ENCODE measurements at regions not wholly inside any gene's neighbourhood (a gene's known extent, or its start where the extent isn't known, plus 50 kb on each side); places are given as distances from the start of the nearest gene placed in this dataset.

DNA sequence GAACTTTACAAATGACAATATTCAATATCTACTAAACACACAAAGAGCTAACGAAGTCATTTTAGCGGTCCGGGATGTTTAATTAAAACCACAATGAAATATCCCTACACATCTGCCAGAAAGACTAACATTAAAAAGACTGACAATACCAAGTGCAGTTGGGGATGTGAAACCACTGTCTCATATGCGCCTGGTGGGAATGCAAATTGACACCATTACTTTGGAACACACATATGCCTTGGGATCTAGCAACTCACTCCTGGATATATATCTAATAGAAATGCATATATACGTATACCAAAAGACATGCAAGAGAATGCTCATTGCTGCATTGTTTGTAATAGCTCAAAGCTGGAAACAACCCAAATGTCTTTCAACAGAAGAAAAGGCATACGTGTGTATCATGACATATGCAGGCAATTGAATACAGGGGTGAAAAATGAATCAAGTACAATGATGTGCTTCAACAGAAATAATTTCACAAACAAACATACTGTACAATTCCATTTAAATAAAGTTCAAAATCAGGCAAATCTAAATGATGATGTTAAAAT lies 153.3 kb downstream of the CARTPT start:
- Mint-ChIP-seq H3K9me3 (peaks cover 0 to 4% (median 2%) of the 10 kb centered on the region in 3 donors), H3K4me3 (no peak overlapping the region), H3K4me1 (no peaks in the 10 kb centered on the region), H3K27ac (no peak overlapping the region), H3K27me3 (peaks cover 2% of the 10 kb centered on the region), H3K36me3 (no peaks in the 10 kb centered on the region)

DNA sequence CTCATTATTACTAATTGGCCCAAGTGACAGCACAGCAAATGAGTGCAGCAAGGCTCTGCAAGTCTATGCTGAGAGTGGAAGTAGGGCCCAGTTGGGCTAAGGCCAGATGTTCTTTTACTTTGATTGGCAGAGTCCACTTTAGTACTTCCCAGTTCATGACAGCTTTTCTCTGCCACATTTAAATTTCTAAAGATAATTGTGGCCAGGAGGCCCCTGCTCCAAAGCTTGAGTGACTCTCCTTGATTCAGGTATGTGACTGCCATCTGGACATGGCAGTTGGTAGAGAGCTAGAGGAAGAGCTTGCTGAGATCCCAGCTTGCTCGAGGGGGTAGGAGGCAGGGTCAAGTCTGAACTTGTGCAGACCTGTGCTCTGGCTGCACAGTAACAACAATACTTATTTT lies 154.1 kb downstream of the CARTPT start:
- Mint-ChIP-seq H3K4me3 (no peak overlapping the region), H3K27me3 (peaks cover 2% of the 10 kb centered on the region), H3K27ac (no peak overlapping the region), H3K36me3 (no peaks in the 10 kb centered on the region), H3K4me1 (no peaks in the 10 kb centered on the region), H3K9me3 (peaks cover 0 to 4% (median 2%) of the 10 kb centered on the region in 3 donors)

DNA sequence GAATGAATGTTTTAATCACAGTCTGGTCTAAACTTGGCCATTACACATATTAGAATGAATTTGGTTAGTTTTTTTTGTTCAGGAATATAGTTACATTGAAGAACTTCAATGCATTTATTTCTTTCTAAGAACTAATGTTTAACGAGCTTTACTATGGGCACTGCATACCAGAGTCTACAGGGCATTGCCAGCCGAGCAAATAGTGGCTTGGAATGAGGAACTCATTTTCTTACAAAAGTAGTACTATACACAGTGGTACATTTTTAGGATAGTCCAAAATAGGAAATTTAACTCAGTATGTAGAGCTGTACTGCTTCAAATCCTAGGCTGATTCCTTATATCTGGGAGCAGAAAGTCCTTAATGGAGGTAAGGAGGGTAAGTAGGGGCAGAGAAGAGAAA lies 155.4 kb downstream of the CARTPT start:
- Mint-ChIP-seq H3K4me1 (no peaks in the 10 kb centered on the region), H3K27me3 (peaks cover 2% of the 10 kb centered on the region), H3K9me3 (peaks cover 0 to 4% (median 2%) of the 10 kb centered on the region in 3 donors), H3K27ac (no peak overlapping the region), H3K4me3 (no peak overlapping the region), H3K36me3 (no peaks in the 10 kb centered on the region)

DNA sequence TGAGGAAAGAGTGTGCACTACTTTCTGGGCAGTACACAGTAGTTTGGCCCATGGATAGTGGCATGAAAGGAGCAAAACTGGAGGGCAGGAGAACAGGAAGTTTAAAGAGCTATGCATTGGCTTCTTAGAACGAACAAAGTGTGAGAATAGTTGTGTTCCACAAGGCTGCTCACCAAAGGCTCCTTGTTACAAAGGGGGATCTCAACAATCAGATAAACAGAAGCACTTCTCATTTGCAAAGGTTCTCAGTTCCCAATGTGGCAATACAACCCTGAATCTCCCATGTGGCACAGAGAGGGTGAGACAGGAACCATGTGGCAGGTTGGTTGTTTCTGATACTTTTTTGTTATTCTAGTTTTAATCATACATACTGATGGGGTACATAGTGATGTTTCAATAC lies 158.4 kb downstream of the CARTPT start:
- Mint-ChIP-seq H3K9me3 (no peaks in the 10 kb centered on the region), H3K27ac (peak overlapping the region in 1 of 3 donors; percentile 17), H3K36me3 (no peaks in the 10 kb centered on the region), H3K4me1 (no peaks in the 10 kb centered on the region), H3K27me3 (peaks cover 1% of the 10 kb centered on the region), H3K4me3 (no peak overlapping the region)

DNA sequence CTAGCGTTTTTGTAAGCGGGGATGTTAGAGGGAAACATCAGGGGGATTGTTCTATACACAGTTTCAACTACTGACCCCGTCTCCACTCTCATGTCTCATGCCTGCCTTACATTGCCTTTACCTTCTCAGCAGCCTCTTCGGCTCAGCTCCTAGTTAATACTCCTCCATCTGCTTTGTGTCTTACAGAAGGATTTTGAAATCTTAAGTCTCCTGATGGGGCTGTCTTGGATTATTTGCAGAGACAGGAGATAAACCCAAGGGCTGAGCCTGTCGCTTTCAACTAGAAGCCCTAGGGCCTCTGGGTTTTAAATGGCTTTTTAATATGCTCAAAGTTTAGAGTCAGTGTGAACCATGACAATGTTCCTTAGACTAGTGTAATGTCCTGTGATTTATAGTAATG lies 161.5 kb downstream of the CARTPT start:
- no peaks in the 10 kb centered on the region for H3K4me1 Mint-ChIP-seq
- no peak overlapping the region for H3K4me3 Mint-ChIP-seq
- peaks cover 1% of the 10 kb centered on the region for H3K36me3 Mint-ChIP-seq
- peaks cover 6% of the 10 kb centered on the region for H3K27me3 Mint-ChIP-seq
- H3K27ac Mint-ChIP-seq: no peak overlapping the region
- H3K9me3 Mint-ChIP-seq: no peaks in the 10 kb centered on the region

DNA sequence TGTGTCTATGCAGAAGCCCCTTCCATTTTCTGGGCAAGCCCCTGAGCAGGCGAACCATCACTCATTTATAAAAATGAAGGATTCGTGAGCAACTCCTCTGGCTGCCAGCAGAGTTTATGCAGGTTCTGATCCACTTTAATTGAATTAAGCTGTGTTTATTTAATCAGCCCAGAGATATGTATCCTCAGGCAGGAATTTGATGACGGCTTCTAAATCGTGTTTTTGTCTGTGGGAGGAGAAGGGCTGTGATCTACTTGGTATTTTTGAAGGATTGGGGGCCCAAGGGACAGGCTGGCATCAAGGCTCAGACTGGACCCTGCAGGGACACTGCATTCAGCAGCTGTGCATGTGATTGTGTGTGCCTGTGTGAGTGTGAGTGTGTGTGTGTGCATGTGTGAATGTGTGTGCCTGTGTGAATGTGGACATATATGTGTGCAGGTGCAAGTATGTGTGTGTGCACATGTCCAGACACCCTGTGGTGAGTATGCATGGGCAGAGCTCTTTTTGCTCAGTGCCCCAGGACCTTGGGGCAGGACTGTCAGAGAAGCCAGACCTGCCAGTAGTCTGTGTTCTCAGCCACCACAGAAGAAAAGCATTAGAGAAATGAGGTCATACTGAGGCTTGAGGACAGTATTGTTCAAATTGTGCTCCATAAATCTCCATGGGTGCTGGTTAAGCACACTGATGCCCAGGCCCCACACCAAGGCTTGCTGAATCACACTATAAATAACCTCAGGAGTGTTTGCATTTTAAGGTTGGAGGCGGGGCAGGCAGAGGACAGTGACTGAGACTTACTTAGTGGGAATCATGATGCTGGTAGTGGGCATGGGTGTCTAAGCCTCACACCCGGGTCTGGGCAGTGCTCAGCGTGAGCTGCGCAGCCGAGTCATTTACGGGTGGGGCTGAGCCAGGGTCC lies 164.0 kb downstream of the CARTPT start:
- Mint-ChIP-seq H3K27me3 (peaks cover 6% of the 10 kb centered on the region), H3K36me3 (peaks cover 1% of the 10 kb centered on the region), H3K4me3 (no peak overlapping the region), H3K27ac (no peak overlapping the region), H3K9me3 (peaks cover 0 to 3% (median 0%) of the 10 kb centered on the region in 3 donors), H3K4me1 (peaks cover 0 to 3% (median 2%) of the 10 kb centered on the region in 3 donors)

DNA sequence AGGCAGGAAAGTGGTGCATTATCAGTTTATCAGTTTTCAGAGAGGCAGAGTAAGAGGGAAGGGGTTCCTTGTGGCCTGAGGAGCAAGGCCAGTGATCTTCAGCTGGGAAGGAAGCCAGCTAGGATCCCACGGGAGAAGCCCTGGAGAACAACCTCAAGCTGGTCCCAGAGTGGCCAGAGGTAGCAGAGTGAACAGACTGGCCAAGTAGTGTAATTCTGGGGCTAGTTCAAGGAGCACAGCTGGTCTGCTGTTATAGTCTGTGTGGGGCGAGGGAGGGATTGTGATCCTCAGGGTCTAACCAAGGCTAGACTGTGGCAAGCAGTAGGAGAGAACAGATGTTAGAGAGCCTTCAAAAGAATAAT lies 164.6 kb downstream of the CARTPT start:
- H3K9me3 Mint-ChIP-seq: peaks cover 0 to 3% (median 3%) of the 10 kb centered on the region in 3 donors
- H3K36me3 Mint-ChIP-seq: peaks cover 1% of the 10 kb centered on the region
- peaks cover 6% of the 10 kb centered on the region for H3K27me3 Mint-ChIP-seq
- H3K4me1 Mint-ChIP-seq: peaks cover 0 to 3% (median 2%) of the 10 kb centered on the region in 3 donors
- H3K27ac Mint-ChIP-seq: no peak overlapping the region
- no peak overlapping the region for H3K4me3 Mint-ChIP-seq

DNA sequence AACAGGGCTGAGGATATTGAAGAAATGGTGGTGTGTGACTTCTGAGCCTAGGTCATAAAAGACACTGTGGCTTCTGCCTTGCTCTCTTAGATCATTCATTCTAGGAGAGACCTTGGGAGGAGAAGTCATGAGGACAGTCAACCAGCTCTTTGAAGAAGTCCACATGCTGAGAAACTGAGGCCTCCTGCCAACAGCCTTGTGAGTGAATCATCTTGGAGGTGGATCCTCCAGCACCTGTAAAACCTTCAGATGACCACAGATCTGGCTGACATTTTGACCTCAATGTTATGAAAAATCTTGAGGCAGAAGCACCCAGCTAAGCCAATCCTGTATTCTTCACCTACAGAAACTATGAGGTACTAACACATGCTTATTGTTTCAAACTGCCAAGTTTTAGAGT lies 165.9 kb downstream of the CARTPT start:
- Mint-ChIP-seq H3K27ac (no peak overlapping the region), H3K9me3 (peaks cover 0 to 3% (median 3%) of the 10 kb centered on the region in 3 donors), H3K36me3 (peaks cover 5% of the 10 kb centered on the region), H3K4me1 (peaks cover 0 to 3% (median 2%) of the 10 kb centered on the region in 3 donors), H3K4me3 (no peak overlapping the region), H3K27me3 (peaks cover 10% of the 10 kb centered on the region)

DNA sequence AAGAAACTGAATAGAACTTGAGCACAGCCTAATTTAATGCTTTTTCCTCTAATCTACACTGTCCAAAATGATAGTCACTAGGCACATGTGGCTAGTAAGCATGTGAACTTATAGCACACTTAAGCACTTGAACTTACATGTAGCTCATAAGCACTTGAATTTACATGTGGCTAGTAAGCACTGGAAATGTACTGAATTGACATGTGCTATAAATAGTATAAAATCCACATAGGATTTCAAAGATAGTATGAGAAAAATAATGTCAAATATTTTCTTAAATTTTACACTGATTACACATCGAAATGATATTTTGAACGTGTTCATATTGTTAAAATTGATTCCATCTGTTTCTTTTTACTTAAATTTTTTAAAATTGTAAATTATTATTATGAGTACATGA lies 167.3 kb downstream of the CARTPT start:
- Mint-ChIP-seq H3K4me3 (no peak overlapping the region), H3K4me1 (peaks cover 0 to 3% (median 2%) of the 10 kb centered on the region in 3 donors), H3K27ac (no peak overlapping the region), H3K27me3 (peaks cover 11% of the 10 kb centered on the region), H3K9me3 (peaks cover 2 to 3% (median 3%) of the 10 kb centered on the region in 3 donors), H3K36me3 (peaks cover 5% of the 10 kb centered on the region)

DNA sequence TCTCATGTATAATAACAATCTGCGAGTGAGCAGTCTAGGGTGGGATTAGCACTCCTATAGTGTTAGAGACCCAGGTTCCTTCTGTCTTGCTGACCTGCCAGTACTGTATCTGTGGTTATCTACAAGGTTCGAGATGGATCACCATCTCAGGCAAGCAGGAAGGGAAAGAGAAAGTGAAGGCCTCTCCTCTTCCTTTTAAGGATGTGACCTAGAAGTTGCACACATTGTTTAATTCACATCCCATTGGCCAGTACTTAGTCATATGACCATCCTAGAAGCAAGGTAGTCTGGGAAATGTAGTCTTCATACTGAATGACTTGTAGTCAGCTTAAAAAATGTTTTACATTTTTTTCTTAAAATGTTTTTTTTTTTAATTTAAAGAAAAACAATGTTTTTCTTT lies 168.6 kb downstream of the CARTPT start:
- H3K4me3 Mint-ChIP-seq: peak overlapping the region in 3 of 4 donors; percentile 6 to 65 (median 10)
- peaks cover 5% of the 10 kb centered on the region for H3K36me3 Mint-ChIP-seq
- peaks cover 0 to 3% (median 2%) of the 10 kb centered on the region in 3 donors for H3K4me1 Mint-ChIP-seq
- peaks cover 14% of the 10 kb centered on the region for H3K27me3 Mint-ChIP-seq
- peaks cover 2 to 3% (median 3%) of the 10 kb centered on the region in 3 donors for H3K9me3 Mint-ChIP-seq
- no peak overlapping the region for H3K27ac Mint-ChIP-seq

DNA sequence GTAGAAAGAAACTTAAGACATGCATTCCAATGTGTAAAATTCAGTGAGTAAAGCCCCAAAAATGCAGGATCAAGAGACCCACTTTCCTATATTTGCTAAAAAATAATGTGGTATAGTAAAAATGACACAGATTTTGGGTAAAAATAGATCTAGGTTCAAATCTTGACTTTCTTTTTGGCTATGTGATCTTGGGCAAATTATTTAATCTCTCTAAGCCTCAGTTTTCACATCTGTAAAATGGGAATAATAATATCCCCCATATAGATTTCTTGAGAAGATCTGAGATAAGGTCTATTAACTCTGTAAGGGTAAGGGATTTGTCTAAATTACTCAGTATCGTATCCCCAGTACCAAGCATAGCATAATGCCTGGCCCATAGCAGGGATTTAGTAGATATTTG lies 172.3 kb downstream of the CARTPT start:
- Mint-ChIP-seq H3K4me3 (no peak overlapping the region), H3K36me3 (peaks cover 3% of the 10 kb centered on the region), H3K27ac (no peak overlapping the region)

DNA sequence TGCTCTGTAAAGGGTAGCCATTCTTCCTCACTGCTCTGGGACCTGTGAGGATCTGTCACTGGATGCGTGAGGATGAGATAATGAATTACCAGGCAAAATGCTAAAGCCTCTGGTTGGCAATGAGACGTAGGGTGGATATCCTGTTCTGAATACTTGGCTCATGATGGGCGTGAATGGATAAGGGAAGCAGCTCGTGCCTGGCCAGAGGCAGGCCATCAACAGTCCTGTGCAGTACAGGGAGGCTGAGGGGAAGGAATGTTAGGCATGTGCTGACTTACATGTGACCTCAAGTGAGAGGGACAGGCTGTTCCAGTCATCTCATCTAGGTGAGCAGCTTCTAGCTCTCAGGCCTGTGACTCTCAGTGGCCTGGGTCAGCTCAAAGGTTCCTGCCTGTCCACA lies 172.8 kb downstream of the CARTPT start:
- Mint-ChIP-seq H3K36me3 (peaks cover 3% of the 10 kb centered on the region), H3K27ac (no peak overlapping the region), H3K9me3 (peaks cover 2 to 5% (median 3%) of the 10 kb centered on the region in 3 donors), H3K4me1 (peaks cover 0 to 5% (median 2%) of the 10 kb centered on the region in 3 donors), H3K27me3 (peaks cover 9% of the 10 kb centered on the region), H3K4me3 (no peak overlapping the region)

More for the DNA sequence above, 172.3 kb downstream of the CARTPT start:
- Mint-ChIP-seq H3K4me1 (peaks cover 0 to 5% (median 2%) of the 10 kb centered on the region in 3 donors), H3K27me3 (peaks cover 9% of the 10 kb centered on the region), H3K9me3 (peaks cover 2 to 5% (median 3%) of the 10 kb centered on the region in 3 donors)

DNA sequence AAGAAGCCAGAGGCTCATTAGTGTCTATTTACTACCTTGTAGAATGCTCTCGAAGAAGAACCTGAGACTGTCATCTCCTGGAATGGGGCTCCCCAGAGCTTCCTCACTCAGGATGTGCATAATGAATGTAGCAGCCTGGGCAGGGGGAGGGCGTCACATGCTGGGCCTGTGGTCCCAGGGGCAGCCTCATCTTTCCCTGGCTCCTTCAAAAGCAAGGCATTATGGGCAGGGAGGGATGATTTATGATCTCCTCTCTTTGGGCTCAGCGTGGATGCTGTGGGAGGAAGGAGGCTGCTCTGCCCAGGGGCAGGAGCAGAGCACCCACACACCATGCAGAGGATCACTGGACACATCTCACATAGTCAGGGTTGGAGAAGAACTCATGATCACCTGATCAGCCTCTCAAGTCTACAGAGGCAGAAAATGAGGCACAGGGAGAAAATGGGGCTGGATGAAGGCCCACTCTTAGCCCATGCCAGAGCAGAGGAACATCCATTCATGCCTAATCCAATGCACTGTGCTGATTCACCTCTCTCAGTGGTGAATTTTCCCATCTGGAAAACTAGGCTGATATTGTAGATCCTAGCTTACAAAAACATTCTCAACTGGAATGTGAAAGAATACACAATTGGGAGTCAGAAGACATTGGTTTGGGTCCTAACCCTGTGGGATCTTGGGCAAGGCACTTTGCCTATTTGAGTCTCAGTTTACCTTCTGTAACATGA lies 173.7 kb downstream of the CARTPT start:
- peaks cover 0 to 5% (median 2%) of the 10 kb centered on the region in 3 donors for H3K9me3 Mint-ChIP-seq
- H3K36me3 Mint-ChIP-seq: peaks cover 3% of the 10 kb centered on the region
- H3K4me3 Mint-ChIP-seq: no peak overlapping the region
- H3K27me3 Mint-ChIP-seq: peaks cover 12% of the 10 kb centered on the region
- H3K27ac Mint-ChIP-seq: no peak overlapping the region
- peaks cover 0 to 2% (median 0%) of the 10 kb centered on the region in 3 donors for H3K4me1 Mint-ChIP-seq

DNA sequence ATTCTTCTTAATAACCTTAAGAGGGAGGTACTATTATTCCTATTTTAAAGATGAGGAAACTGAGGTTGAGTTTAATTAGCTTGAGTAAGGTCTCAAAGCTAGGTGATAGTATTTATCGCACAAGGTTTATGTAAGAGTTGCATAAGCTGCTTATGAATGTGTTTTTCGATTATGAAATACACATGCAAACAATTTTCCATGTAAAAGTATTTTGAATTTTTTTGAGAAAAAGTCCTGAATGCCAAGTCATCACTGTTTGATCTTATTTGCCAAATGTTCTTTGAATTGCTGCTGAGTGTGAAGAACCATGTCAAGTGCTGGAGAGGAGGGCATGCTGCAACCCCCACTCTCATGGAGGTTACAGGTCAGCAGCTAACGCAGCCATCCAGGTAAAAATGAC lies 174.4 kb downstream of the CARTPT start:
- H3K27me3 Mint-ChIP-seq: peaks cover 12% of the 10 kb centered on the region
- peaks cover 0 to 2% (median 0%) of the 10 kb centered on the region in 3 donors for H3K4me1 Mint-ChIP-seq
- peaks cover 0 to 2% (median 2%) of the 10 kb centered on the region in 3 donors for H3K9me3 Mint-ChIP-seq
- peaks cover 3% of the 10 kb centered on the region for H3K36me3 Mint-ChIP-seq
- H3K27ac Mint-ChIP-seq: no peak overlapping the region
- no peak overlapping the region for H3K4me3 Mint-ChIP-seq

DNA sequence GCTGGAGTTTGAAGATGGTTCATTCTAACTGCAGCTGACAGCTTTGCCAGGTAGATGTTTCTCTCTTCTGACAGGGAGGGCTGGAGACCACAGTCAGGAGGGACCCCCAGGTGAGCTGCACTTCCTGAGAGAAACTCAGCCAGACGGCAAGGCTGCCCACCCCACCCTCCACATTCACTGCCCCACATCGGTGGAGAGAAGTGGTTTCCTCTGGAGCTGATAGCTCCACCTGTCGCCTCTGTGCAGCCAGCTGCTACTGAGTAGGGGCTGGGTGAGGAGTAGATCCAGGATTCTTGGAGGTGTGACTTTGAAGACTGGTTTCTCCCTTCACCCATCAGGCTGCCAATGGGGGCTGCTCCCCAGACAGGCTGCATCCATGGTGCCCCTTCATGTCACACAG lies 175.0 kb downstream of the CARTPT start:
- Mint-ChIP-seq H3K9me3 (peaks cover 0 to 2% (median 2%) of the 10 kb centered on the region in 3 donors), H3K27ac (no peak overlapping the region), H3K4me3 (no peak overlapping the region), H3K27me3 (peaks cover 12% of the 10 kb centered on the region), H3K36me3 (peaks cover 3% of the 10 kb centered on the region), H3K4me1 (peaks cover 0 to 2% (median 0%) of the 10 kb centered on the region in 3 donors)
